Esophagus (tissue), 2 donors: ENCODE measurements at regions not wholly inside any gene's neighbourhood (a gene's known extent, or its start where the extent isn't known, plus 50 kb on each side); places are given as distances from the start of the nearest gene placed in this dataset.

ENCODE experiments used
- H3K27ac ChIP-seq, 2 donors: one replicate each; pipeline ENCODE4 v1.5.1; 2013; ENCODE audit warnings: low read depth in 2 of 2, mild to moderate bottlenecking in 2 of 2, inconsistent platforms in 1 of 2, low read length in 1 of 2, moderate library complexity in 1 of 2
- H3K27me3 ChIP-seq, 2 donors: one replicate each; pipeline ENCODE4 v1.6.1; 2013; ENCODE audit warnings: low read length in 2 of 2, control low read depth in 1 of 2, mild to moderate bottlenecking in 1 of 2; ENCODE audit not compliant: insufficient read depth in 2 of 2, control insufficient read depth in 1 of 2
- H3K36me3 ChIP-seq, 2 donors: one replicate each; pipeline ENCODE4 v1.6.1; 2013; ENCODE audit warnings: low read length in 1 of 2; ENCODE audit not compliant: control insufficient read depth in 2 of 2, insufficient read depth in 2 of 2
- H3K4me1 ChIP-seq, 2 donors: one replicate each; pipeline ENCODE4 v1.6.1; 2013; ENCODE audit warnings: low read length in 1 of 2; ENCODE audit not compliant: control insufficient read depth in 2 of 2, insufficient read depth in 2 of 2
- H3K4me3 ChIP-seq, 2 donors: one replicate each; pipeline ENCODE4 v1.5.1; 2013; ENCODE audit warnings: low read length in 2 of 2, mild to moderate bottlenecking in 2 of 2, low read depth in 1 of 2, moderate library complexity in 1 of 2
- H3K9me3 ChIP-seq, 2 donors: one replicate each; pipeline ENCODE4 v1.6.1; 2013; ENCODE audit warnings: mild to moderate bottlenecking in 2 of 2, low read depth in 1 of 2, low read length in 1 of 2, moderate library complexity in 1 of 2; ENCODE audit not compliant: control insufficient read depth in 2 of 2, insufficient read depth in 1 of 2
- WGBS, 2 donors: extraction: QIAGEN DNeasy Blood & Tissue Kit; methylation state at CpG; one replicate each; pipeline ENCODE4 v1.1.7; 2013; 5-methylcytosine and 5-hydroxymethylcytosine counted together
- donor health status: healthy with polysubstance abuse.
- donor health status: Bipolar disorder and iron deficiency.

DNA sequence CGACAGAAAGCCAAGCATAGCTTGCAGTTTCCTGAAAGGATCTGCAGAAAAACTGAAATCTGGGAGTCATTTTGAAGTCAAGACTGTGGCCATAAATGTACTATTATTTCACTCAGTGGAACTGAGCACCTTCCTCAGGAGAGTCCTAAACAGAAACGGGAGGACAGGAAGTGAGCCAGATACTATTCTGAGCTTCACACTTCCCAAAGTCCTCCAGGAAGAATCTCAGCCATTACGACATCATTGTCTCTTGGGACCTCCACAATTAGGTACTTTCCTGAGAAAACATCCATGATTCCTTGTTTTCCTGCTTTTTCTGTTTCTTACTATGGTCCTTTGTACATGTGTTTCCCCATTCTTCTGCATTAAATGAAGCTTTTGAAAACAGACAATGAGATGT lies 299.2 kb upstream of the USP25 start:
- Histone ChIP-seq H3K9me3 (no peaks in the 10 kb centered on the region), H3K27me3 (no peaks in the 10 kb centered on the region), H3K36me3 (no peaks in the 10 kb centered on the region), H3K4me1 (no peaks in the 10 kb centered on the region), H3K27ac (no peak overlapping the region), H3K4me3 (no peak overlapping the region)
- WGBS, 2 donors: 61 to 67% methylated on average over 3 of the region's 3 CpGs

GRCh38 chr21:15431053-15431452 lies 298.7 kb upstream of the USP25 start:
- H3K9me3 ChIP-seq: no peaks in the 10 kb centered on the region
- H3K27ac ChIP-seq: no peak overlapping the region
- no peaks in the 10 kb centered on the region for H3K36me3 ChIP-seq
- H3K4me3 ChIP-seq: no peak overlapping the region
- no peaks in the 10 kb centered on the region for H3K4me1 ChIP-seq
- 93 to 100% methylated on average over 1 of the region's 1 CpG for WGBS, 2 donors
- H3K27me3 ChIP-seq: no peaks in the 10 kb centered on the region

DNA sequence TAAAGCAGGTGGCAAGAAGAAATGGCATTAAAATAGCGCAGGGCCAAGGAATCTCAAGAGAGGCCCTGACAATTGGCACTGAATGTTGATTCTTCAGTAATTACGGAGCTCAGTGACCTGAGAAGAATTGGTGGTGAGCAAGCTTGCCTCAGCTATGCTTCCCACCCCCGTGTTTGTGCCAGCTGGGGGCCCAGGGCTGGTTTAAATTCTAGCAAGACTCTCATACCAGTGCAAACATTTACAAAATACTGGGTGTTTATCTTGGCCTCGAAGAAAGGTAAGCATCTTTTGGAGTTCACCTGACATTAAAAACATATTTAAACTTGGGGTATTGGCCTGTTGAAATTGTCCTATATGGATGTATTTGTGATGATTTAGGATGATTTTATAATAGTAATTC lies 296.7 kb upstream of the USP25 start:
- Histone ChIP-seq H3K9me3 (no peaks in the 10 kb centered on the region), H3K4me3 (no peak overlapping the region), H3K27ac (no peak overlapping the region), H3K27me3 (no peaks in the 10 kb centered on the region), H3K4me1 (no peaks in the 10 kb centered on the region), H3K36me3 (no peaks in the 10 kb centered on the region)
- WGBS, 2 donors: 76 to 80% methylated on average over 4 of the region's 4 CpGs

- Histone ChIP-seq H3K27ac (no peak overlapping the region), H3K27me3 (no peaks in the 10 kb centered on the region), H3K36me3 (no peaks in the 10 kb centered on the region), H3K4me1 (no peaks in the 10 kb centered on the region), H3K9me3 (no peaks in the 10 kb centered on the region), H3K4me3 (no peak overlapping the region)
- WGBS, 2 donors: 84 to 88% methylated on average over 2 of the region's 2 CpGs
These were observed 295.4 kb upstream of the USP25 start for GRCh38 chr21:15434163-15434905.

DNA sequence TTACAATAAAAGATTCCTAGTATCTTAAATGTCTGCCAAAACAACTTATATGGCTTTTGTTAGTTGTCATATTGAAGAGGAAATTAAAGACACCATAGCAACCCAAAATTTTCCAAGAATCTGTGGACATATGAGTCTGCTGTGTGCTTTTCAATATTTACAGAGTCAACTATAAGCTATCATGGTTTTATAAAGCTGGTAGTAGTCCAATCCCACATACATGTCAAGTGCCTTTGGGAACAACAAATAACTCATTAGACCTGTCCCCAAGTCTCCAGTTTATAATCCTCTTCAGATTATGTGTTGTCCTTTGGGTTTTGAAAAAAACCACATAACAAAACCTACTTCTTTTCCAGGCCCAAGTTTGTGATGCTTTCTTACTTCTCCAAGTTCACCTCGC lies 293.8 kb upstream of the USP25 start:
- 93 to 94% methylated on average over 1 of the region's 1 CpG for WGBS, 2 donors
- H3K27ac ChIP-seq: no peak overlapping the region
- H3K4me3 ChIP-seq: no peak overlapping the region
- no peaks in the 10 kb centered on the region for H3K27me3 ChIP-seq
- H3K4me1 ChIP-seq: no peaks in the 10 kb centered on the region
- no peaks in the 10 kb centered on the region for H3K36me3 ChIP-seq
- H3K9me3 ChIP-seq: no peaks in the 10 kb centered on the region

DNA sequence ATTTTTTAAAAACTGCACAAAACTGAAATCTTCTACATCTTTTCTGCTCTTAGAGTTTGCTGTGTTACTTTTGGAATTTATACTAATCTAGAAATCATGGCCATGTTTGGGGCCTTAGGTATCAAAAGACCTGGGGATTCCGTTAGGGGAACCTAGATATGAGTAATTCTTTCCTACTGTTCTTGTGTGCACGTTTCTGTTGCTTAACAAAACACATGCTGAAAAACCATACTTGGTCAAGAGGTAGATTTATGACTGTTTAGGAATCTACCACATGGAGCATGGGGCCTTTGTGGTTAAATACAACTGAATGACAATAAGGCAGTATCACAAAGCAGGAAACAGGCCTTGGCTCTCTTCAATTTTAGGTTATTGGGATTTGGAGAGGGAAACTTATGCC lies 291.9 kb upstream of the USP25 start:
- no peaks in the 10 kb centered on the region for H3K36me3 ChIP-seq
- no peak overlapping the region for H3K4me3 ChIP-seq
- H3K27ac ChIP-seq: no peak overlapping the region
- WGBS, 2 donors: 36 to 40% methylated on average over 2 of the region's 2 CpGs
- no peaks in the 10 kb centered on the region for H3K27me3 ChIP-seq
- H3K9me3 ChIP-seq: no peaks in the 10 kb centered on the region
- no peaks in the 10 kb centered on the region for H3K4me1 ChIP-seq

DNA sequence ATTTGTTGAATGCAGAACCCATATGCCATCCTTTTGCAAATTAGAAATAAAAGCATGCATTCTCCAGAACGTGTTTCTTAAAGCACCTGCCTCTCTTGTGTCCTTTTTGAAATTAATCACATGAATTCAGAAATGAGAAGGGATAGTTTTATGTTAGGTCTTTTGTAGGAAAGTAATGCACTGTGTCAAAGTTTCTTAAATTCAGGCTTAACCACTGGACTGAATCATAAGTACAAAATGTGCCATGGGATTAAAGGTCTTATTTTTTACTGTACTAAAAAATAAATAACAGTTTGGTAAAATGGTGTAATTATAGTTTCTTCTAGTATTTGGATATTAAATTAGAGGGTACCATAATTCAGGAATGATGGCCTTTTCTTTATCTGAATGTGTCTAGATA lies 290.1 kb upstream of the USP25 start:
- WGBS, 2 donors: 53 to 62% methylated on average over 1 of the region's 1 CpG
- H3K27me3 ChIP-seq: no peaks in the 10 kb centered on the region
- no peaks in the 10 kb centered on the region for H3K9me3 ChIP-seq
- H3K27ac ChIP-seq: no peak overlapping the region
- no peaks in the 10 kb centered on the region for H3K4me1 ChIP-seq
- no peaks in the 10 kb centered on the region for H3K36me3 ChIP-seq
- no peak overlapping the region for H3K4me3 ChIP-seq

GRCh38 chr21:15441060-15441493 lies 288.7 kb upstream of the USP25 start:
- no peaks in the 10 kb centered on the region for H3K9me3 ChIP-seq
- no peaks in the 10 kb centered on the region for H3K27me3 ChIP-seq
- 62 to 67% methylated on average over 3 of the region's 3 CpGs for WGBS, 2 donors
- H3K36me3 ChIP-seq: no peaks in the 10 kb centered on the region
- H3K4me1 ChIP-seq: no peaks in the 10 kb centered on the region
- no peak overlapping the region for H3K4me3 ChIP-seq
- no peak overlapping the region for H3K27ac ChIP-seq

GRCh38 chr21:15441992-15442391 lies 287.8 kb upstream of the USP25 start:
- no peaks in the 10 kb centered on the region for H3K4me1 ChIP-seq
- H3K36me3 ChIP-seq: no peaks in the 10 kb centered on the region
- H3K9me3 ChIP-seq: no peaks in the 10 kb centered on the region
- no peak overlapping the region for H3K4me3 ChIP-seq
- no peaks in the 10 kb centered on the region for H3K27me3 ChIP-seq
- H3K27ac ChIP-seq: no peak overlapping the region

- 71 to 73% methylated on average over 6 of the region's 6 CpGs for WGBS, 2 donors
- Histone ChIP-seq H3K9me3 (no peaks in the 10 kb centered on the region), H3K36me3 (no peaks in the 10 kb centered on the region), H3K27me3 (no peaks in the 10 kb centered on the region), H3K4me3 (no peak overlapping the region), H3K27ac (no peak overlapping the region), H3K4me1 (no peaks in the 10 kb centered on the region)
These were observed 286.9 kb upstream of the USP25 start for GRCh38 chr21:15442743-15443469.
